Endothelial cell of umbilical vein (primary cell): ENCODE measurements at regions not wholly inside any gene's neighbourhood (a gene's known extent, or its start where the extent isn't known, plus 50 kb on each side); places are given as distances from the start of the nearest gene placed in this dataset.

Experiments used
- MYC ChIP-seq: IDR thresholded peaks from one replicate; pipeline ENCODE4 v1.6.1; 2011; ENCODE audit warnings: mild to moderate bottlenecking, low read depth, low read length
- TF ChIP-seq, protein P1 (sequence below), 2 donors: IDR thresholded peaks; 1 replicate in 1 of 2; 2 replicates in 1 of 2; pipeline ENCODE4 v1.5.1; 2011; ENCODE audit warnings: low read length in 2 of 2, mild to moderate bottlenecking in 2 of 2, moderate library complexity in 2 of 2, control low read depth in 1 of 2, inconsistent platforms in 1 of 2, low read depth in 1 of 2; ENCODE audit not compliant: insufficient read depth in 1 of 2; ENCODE audit errors: extremely low read depth in 1 of 2

DNA sequence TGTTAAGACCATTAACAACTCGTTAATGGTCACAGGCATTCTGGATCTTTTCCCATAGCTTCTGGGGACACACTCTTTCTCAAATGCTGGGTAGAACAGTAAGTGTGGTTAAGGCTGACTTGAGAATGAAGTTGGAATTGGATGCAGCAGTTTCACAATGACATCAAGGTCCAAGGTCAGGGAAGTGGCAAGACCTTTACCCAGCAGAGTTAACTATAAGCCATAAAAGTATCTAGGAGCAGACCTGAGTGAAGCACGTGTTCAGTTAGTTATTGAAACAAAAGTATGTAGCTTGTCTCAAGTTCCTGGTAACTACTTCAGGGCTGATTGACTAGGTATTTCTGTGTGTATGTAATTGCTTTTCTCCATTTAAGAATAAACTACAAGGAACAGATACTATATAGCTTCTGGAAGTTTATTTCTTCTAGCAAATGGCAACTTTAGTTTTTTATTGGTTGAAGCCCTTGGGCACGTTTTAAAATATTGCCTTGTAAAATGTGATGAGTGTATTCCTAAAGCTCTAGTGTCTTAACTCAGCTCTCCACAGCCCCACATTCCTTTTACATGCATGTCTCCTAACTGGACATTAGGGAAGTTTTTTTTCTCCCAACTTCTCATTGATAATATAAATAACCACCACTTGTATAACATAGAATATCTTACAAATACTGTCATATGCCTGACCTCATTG is 479.0 kb upstream of the CITED2 start:
- TF ChIP-seq, protein P1, sequence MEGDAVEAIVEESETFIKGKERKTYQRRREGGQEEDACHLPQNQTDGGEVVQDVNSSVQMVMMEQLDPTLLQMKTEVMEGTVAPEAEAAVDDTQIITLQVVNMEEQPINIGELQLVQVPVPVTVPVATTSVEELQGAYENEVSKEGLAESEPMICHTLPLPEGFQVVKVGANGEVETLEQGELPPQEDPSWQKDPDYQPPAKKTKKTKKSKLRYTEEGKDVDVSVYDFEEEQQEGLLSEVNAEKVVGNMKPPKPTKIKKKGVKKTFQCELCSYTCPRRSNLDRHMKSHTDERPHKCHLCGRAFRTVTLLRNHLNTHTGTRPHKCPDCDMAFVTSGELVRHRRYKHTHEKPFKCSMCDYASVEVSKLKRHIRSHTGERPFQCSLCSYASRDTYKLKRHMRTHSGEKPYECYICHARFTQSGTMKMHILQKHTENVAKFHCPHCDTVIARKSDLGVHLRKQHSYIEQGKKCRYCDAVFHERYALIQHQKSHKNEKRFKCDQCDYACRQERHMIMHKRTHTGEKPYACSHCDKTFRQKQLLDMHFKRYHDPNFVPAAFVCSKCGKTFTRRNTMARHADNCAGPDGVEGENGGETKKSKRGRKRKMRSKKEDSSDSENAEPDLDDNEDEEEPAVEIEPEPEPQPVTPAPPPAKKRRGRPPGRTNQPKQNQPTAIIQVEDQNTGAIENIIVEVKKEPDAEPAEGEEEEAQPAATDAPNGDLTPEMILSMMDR (IDR thresholded peaks at IDR 0.05; ENCODE audit: extremely low read depth in 1 of 2, insufficient read depth in 1 of 2, low read depth in 1 of 2, low read length in 2 of 2): no peak
- no peak for TF ChIP-seq MYC
